OCI-LY1 (cell line): ENCODE measurements at regions not wholly inside any gene's neighbourhood (a gene's known extent, or its start where the extent isn't known, plus 50 kb on each side); places are given as distances from the start of the nearest gene placed in this dataset.
"Not testable (repeated sequence)": the region's sequence is repeated elsewhere in the genome, so short reads cannot be mapped to it uniquely, and the experiment has no call there.

ENCODE experiments used
- EZH2 ChIP-seq: fragments of 200-600 bp; sonication (generic), shearing (Covaris generic); IDR thresholded peaks from 2 replicates; pipeline ENCODE4 v1.8.0; 2017; ENCODE audit warnings: borderline replicate concordance, mixed run types, mild to moderate bottlenecking, antibody characterized with exemption, low read length, moderate library complexity, mixed read lengths
- TF ChIP-seq, protein P1 (sequence below): fragments of 200-600 bp; sonication (generic), shearing (Covaris generic); IDR thresholded peaks from 2 replicates; pipeline ENCODE4 v1.5.1; 2017; ENCODE audit warnings: mild to moderate bottlenecking, antibody characterized with exemption, low read length, moderate library complexity, mixed read lengths

DNA sequence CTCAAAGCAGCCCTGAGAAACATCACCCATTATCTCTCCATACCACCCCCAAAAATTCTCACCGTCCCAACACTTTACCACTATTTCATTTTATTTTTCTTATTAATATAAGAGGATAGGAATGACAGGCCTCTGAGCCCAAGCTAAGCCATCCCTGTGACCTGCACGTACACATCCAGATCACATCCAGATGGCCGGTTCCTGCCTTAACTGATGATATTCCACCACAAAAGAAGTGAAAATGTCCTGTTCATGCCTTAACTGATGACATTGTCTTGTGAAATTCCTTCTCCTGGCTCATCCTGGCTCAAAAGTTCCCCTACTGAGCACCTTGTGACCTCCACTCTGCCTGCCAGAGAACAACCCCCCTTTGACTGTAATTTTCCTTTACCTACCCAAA, 1802.9 kb upstream of the PCDH20 start:
- TF ChIP-seq, protein P1, sequence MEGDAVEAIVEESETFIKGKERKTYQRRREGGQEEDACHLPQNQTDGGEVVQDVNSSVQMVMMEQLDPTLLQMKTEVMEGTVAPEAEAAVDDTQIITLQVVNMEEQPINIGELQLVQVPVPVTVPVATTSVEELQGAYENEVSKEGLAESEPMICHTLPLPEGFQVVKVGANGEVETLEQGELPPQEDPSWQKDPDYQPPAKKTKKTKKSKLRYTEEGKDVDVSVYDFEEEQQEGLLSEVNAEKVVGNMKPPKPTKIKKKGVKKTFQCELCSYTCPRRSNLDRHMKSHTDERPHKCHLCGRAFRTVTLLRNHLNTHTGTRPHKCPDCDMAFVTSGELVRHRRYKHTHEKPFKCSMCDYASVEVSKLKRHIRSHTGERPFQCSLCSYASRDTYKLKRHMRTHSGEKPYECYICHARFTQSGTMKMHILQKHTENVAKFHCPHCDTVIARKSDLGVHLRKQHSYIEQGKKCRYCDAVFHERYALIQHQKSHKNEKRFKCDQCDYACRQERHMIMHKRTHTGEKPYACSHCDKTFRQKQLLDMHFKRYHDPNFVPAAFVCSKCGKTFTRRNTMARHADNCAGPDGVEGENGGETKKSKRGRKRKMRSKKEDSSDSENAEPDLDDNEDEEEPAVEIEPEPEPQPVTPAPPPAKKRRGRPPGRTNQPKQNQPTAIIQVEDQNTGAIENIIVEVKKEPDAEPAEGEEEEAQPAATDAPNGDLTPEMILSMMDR, result not testable (repeated sequence)
- TF ChIP-seq EZH2, result not testable (repeated sequence)
